Left kidney (tissue), 1 donor: ENCODE measurements at regions not wholly inside any gene's neighbourhood (a gene's known extent, or its start where the extent isn't known, plus 50 kb on each side); places are given as distances from the start of the nearest gene placed in this dataset.
"Not testable (repeated sequence)": the region's sequence is repeated elsewhere in the genome, so short reads cannot be mapped to it uniquely, and the experiment has no call there.

Experiments
- DNase-seq: peaks from one replicate; pipeline ENCODE4 v3.0.0-alpha.2; 2013

GRCh38 chr2:13711154-13711553, 921.4 kb upstream of the LRATD1 start:
- no peak for DNase-seq

- no peak for DNase-seq
These were observed 918.1 kb upstream of the LRATD1 start for GRCh38 chr2:13714466-13714865.

GRCh38 chr2:13725945-13726344, 906.6 kb upstream of the LRATD1 start:
- DNase-seq, result no peak

- DNase-seq, result no peak
These were observed 887.2 kb upstream of the LRATD1 start for GRCh38 chr2:13745330-13745729.

- no peak for DNase-seq
These were observed 880.6 kb upstream of the LRATD1 start for GRCh38 chr2:13751955-13752354.

- no peak for DNase-seq
These were observed 874.1 kb upstream of the LRATD1 start for GRCh38 chr2:13758412-13758811.

GRCh38 chr2:13768274-13768673, 864.2 kb upstream of the LRATD1 start:
- no peak for DNase-seq

- no peak for DNase-seq
These were observed 862.2 kb upstream of the LRATD1 start for GRCh38 chr2:13770279-13770678.

- DNase-seq, result no peak
These were observed 852.5 kb upstream of the LRATD1 start for GRCh38 chr2:13779996-13780395.

- DNase-seq, result no peak
These were observed 841.4 kb upstream of the LRATD1 start for GRCh38 chr2:13791019-13791547.

- no peak for DNase-seq
These were observed 826.0 kb upstream of the LRATD1 start for GRCh38 chr2:13806539-13806938.

- no peak for DNase-seq
These were observed 819.3 kb upstream of the LRATD1 start for GRCh38 chr2:13813236-13813635.

GRCh38 chr2:13818002-13818401, 814.5 kb upstream of the LRATD1 start:
- DNase-seq, result no peak

- DNase-seq, result no peak
These were observed 812.6 kb upstream of the LRATD1 start for GRCh38 chr2:13819896-13820295.

GRCh38 chr2:13821255-13821880, 811.1 kb upstream of the LRATD1 start:
- DNase-seq, result no peak

GRCh38 chr2:13822365-13822764, 810.2 kb upstream of the LRATD1 start:
- no peak for DNase-seq

GRCh38 chr2:13826314-13826853, 806.1 kb upstream of the LRATD1 start:
- DNase-seq, result no peak

GRCh38 chr2:13858626-13859025, 773.9 kb upstream of the LRATD1 start:
- no peak for DNase-seq

- not testable (repeated sequence) for DNase-seq
These were observed 764.2 kb upstream of the LRATD1 start for GRCh38 chr2:13868275-13868674.

GRCh38 chr2:13876491-13877037, 756.0 kb upstream of the LRATD1 start:
- peak; percentile 10 for DNase-seq

- no peak for DNase-seq
These were observed 754.9 kb upstream of the LRATD1 start for GRCh38 chr2:13877571-13877970.

GRCh38 chr2:13884291-13884976, 748.1 kb upstream of the LRATD1 start:
- DNase-seq, result no peak

- no peak for DNase-seq
These were observed 731.0 kb upstream of the LRATD1 start for GRCh38 chr2:13901526-13901925.
